ENCODE measurements at regions not wholly inside any gene's neighbourhood (a gene's known extent, or its start where the extent isn't known, plus 50 kb on each side); places are given as distances from the start of the nearest gene placed in this dataset.
A peak's percentile ranks its signal among the peaks of the same experiment; 100 is the strongest.

DNA sequence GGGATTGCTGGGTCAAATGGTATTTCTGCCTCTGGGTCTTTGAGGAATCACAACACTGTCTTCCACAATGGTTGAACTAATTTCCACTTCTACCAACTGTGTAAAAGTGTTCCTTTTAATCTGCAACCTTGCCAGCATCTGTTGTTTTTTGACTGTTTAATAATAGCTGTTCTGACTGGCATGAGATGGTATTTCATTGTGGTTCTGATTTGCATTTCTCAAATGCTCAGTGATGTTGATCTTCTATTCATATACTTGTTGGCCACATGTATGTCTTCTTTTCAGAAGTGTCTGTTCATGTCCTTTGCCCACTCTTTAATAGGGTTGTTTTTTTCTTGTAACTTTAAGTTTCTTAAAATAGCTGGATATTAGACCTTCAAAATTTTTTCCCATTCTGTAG is 150.0 kb upstream of the FRMD6 start:
- H3K4me1 Mint-ChIP-seq (ENCODE audit: unreplicated experiment), result no peaks in the 10 kb centered on the region
- peaks cover 15% of the 10 kb centered on the region for H3K27me3 Mint-ChIP-seq
- no peak for DNase-seq (ENCODE audit: extremely low spot score, unreplicated experiment)
- H3K36me3 Mint-ChIP-seq, result no peaks in the 10 kb centered on the region
- H3K9me3 Mint-ChIP-seq, result peaks cover 6% of the 10 kb centered on the region
- H3K4me3 Mint-ChIP-seq, result no peak overlapping the region
- H3K27ac Mint-ChIP-seq, result no peak overlapping the region
- TF ChIP-seq, protein P1, sequence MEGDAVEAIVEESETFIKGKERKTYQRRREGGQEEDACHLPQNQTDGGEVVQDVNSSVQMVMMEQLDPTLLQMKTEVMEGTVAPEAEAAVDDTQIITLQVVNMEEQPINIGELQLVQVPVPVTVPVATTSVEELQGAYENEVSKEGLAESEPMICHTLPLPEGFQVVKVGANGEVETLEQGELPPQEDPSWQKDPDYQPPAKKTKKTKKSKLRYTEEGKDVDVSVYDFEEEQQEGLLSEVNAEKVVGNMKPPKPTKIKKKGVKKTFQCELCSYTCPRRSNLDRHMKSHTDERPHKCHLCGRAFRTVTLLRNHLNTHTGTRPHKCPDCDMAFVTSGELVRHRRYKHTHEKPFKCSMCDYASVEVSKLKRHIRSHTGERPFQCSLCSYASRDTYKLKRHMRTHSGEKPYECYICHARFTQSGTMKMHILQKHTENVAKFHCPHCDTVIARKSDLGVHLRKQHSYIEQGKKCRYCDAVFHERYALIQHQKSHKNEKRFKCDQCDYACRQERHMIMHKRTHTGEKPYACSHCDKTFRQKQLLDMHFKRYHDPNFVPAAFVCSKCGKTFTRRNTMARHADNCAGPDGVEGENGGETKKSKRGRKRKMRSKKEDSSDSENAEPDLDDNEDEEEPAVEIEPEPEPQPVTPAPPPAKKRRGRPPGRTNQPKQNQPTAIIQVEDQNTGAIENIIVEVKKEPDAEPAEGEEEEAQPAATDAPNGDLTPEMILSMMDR (conservative IDR thresholded peaks at IDR 0.05), result no peak

DNA sequence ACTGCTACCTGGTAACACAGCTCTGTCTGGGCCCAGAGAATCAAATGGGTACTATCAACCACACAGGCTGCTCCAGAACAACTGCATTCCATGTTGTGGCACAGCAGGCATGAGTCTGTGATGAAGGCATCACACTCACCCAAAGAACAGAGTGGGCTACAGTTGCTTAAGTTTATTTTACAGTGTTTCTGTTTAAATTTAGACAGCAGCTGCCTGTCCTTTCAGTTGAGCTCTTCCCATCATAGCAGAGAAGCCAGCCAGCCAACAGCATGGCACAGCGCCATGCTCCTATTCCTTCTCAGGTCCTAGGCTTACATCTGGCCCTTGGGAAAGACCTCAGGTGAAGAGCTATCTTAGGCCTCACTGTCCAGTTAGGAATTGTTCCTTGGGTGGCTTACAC is 147.0 kb upstream of the FRMD6 start:
- peaks cover 25% of the 10 kb centered on the region for H3K27me3 Mint-ChIP-seq
- peaks cover 18% of the 10 kb centered on the region for H3K4me1 Mint-ChIP-seq (ENCODE audit: unreplicated experiment)
- H3K36me3 Mint-ChIP-seq, result no peaks in the 10 kb centered on the region
- H3K27ac Mint-ChIP-seq, result no peak overlapping the region
- H3K9me3 Mint-ChIP-seq, result peaks cover 6% of the 10 kb centered on the region
- DNase-seq (ENCODE audit: extremely low spot score, unreplicated experiment), result no peak
- TF ChIP-seq, protein P1 (conservative IDR thresholded peaks at IDR 0.05), result no peak
- no peak overlapping the region for H3K4me3 Mint-ChIP-seq

DNA sequence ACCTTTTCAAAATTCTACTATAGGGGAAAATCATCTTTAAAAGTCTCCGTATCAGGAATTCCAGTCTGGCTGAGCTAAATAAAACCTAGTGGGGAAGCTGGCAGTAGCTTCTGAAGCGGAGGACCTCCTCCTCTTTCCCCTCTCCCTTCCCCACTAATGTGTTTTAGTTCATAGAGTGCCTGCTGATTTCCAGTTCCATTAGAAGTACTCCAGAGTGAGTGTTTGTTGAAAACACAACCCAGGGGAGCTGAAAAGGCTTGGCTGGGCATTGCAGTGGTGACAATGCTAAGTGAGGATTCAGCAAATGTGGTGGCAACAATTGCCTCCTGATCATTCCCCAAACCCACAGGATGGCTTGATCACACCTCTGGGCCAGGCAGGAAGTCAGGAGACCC is 144.2 kb upstream of the FRMD6 start:
- Mint-ChIP-seq H3K4me1 (ENCODE audit: unreplicated experiment) (peaks cover 28% of the 10 kb centered on the region), H3K4me3 (no peak overlapping the region), H3K9me3 (peaks cover 4% of the 10 kb centered on the region), H3K27me3 (peaks cover 26% of the 10 kb centered on the region), H3K36me3 (no peaks in the 10 kb centered on the region), H3K27ac (peak overlapping the region; percentile 22)
- DNase-seq (ENCODE audit: extremely low spot score, unreplicated experiment), result no peak
- TF ChIP-seq, protein P1 (conservative IDR thresholded peaks at IDR 0.05), result no peak

DNA sequence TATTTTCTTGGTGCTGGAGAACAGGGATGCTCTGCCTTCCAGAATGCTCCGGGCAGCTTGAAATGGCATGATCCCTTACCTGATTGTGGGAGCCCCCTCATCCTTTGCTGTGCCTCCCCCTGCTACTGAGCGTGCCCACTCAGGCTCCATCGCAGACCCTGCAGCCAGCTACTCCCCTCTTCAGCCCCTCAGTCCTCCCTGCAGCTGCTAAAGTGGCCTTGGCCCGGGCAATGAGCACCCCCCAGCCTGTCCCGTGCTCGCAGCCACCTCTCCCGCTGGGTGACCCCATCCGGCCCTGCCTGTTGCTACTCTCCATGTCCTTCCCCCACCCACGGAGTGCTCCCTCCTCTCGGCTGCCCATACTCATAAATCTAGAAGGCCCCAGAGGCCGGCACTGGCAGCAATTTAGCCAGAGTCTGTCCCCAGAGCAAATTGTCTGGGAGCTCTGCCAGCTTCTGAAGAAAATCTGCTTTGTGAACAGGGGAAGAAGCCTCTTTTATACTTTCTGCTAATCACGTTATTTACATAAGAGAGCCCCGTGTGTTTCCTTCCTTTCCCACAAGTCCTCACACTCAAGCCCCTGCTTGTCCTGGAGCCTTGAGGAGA is 143.7 kb upstream of the FRMD6 start:
- peak overlapping the region; percentile 32 for H3K4me3 Mint-ChIP-seq
- DNase-seq (ENCODE audit: extremely low spot score, unreplicated experiment), result peak; percentile 70
- peaks cover 5% of the 10 kb centered on the region for H3K9me3 Mint-ChIP-seq
- TF ChIP-seq, protein P1 (conservative IDR thresholded peaks at IDR 0.05), result no peak
- H3K27ac Mint-ChIP-seq, result peak overlapping the region; percentile 22
- peaks cover 27% of the 10 kb centered on the region for H3K27me3 Mint-ChIP-seq
- H3K4me1 Mint-ChIP-seq (ENCODE audit: unreplicated experiment), result peaks cover 30% of the 10 kb centered on the region
- no peaks in the 10 kb centered on the region for H3K36me3 Mint-ChIP-seq

DNA sequence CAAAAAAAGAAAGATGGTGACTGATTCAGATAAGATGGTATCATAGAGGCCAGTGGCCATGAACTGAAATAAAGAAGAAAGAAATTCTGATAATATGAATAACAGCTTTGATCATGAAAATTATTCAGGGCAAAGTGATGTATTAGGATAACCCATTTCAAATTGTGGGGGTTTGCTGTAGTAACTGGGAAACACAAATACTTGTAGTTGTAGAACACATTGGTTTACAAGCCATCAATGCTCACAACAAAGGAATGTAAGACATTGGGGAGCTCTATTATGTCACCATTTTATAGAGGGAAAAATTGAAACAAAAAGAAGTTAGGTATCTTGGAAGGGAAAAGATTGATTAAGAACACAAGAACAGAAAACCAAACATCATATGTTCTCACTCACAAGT is 140.4 kb upstream of the FRMD6 start:
- Mint-ChIP-seq H3K36me3 (peaks cover 3% of the 10 kb centered on the region), H3K9me3 (peaks cover 11% of the 10 kb centered on the region), H3K4me1 (ENCODE audit: unreplicated experiment) (peaks cover 38% of the 10 kb centered on the region), H3K27ac (no peak overlapping the region), H3K27me3 (peaks cover 27% of the 10 kb centered on the region), H3K4me3 (no peak overlapping the region)
- TF ChIP-seq, protein P1 (conservative IDR thresholded peaks at IDR 0.05), result no peak
- DNase-seq (ENCODE audit: extremely low spot score, unreplicated experiment), result no peak

DNA sequence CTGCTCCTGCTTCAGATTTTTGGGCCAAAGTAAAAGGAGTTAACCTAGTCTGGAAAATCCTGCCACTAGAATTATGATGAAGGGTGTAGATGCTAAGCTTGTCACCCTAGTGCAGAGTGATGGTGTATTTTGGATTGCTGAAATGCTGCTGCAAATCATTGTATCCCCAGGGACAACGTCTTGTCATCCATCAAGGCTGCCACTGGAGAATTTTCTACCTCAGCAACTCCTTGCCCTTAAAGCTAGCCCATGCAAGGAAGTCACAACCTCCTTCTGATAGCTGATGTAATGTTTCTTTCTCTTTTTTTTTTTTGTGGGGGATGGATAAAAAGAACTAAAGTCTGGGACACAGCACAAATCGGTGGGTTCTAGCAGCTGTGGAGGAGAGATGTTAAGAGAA is 139.4 kb upstream of the FRMD6 start:
- peaks cover 3% of the 10 kb centered on the region for H3K36me3 Mint-ChIP-seq
- TF ChIP-seq, protein P1 (conservative IDR thresholded peaks at IDR 0.05), result no peak

More for the DNA sequence above, 139.4 kb upstream of the FRMD6 start:
- H3K27ac Mint-ChIP-seq, result peak overlapping the region; percentile 43
- H3K27me3 Mint-ChIP-seq, result peaks cover 27% of the 10 kb centered on the region
- peaks cover 40% of the 10 kb centered on the region for H3K4me1 Mint-ChIP-seq (ENCODE audit: unreplicated experiment)
- peaks cover 11% of the 10 kb centered on the region for H3K9me3 Mint-ChIP-seq
- DNase-seq (ENCODE audit: extremely low spot score, unreplicated experiment), result no peak
- H3K4me3 Mint-ChIP-seq, result peak overlapping the region; percentile 4
